ENCODE measurements at regions not wholly inside any gene's neighbourhood (a gene's known extent, or its start where the extent isn't known, plus 50 kb on each side); places are given as distances from the start of the nearest gene placed in this dataset.

GRCh38 chr12:11595080-11595479 is 54.4 kb upstream of the ETV6 start:
- no peak for TF ChIP-seq ELF4 (IDR thresholded peaks at IDR 0.05)
- no peak for TF ChIP-seq FOXM1 (IDR thresholded peaks at IDR 0.05; ENCODE audit: borderline replicate concordance)
- no peak for TF ChIP-seq NFRKB (IDR thresholded peaks at IDR 0.05)
- DNase-seq (ENCODE audit: extremely low spot score) = no peak
- ChIA-PET POLR2A (interaction anchor here (0.6 kb wide), 1 partner anchor 33 kb away, joined by 3 read pairs; no protein-coding TSS in a partner anchor), CTCF (no interaction called here)

- POLR2A ChIA-PET = no interaction called here
- CTCF ChIA-PET = no interaction called here
- TF ChIP-seq ZNF384 (IDR thresholded peaks at IDR 0.05) (no peak), PKNOX1 (IDR thresholded peaks at IDR 0.05) (no peak), TARDBP (IDR thresholded peaks at IDR 0.05) (no peak), FOXA1 (IDR thresholded peaks at IDR 0.05) (no peak), BHLHE40 (IDR thresholded peaks at IDR 0.05; ENCODE audit: borderline replicate concordance) (no peak), CTBP1 (IDR thresholded peaks at IDR 0.05; ENCODE audit: borderline replicate concordance) (no peak), NFRKB (IDR thresholded peaks at IDR 0.05) (no peak), L3MBTL2 (conservative IDR thresholded peaks at IDR 0.05) (no peak), SUZ12 (IDR thresholded peaks at IDR 0.05) (no peak), SP1 (IDR thresholded peaks at IDR 0.05) (no peak), ELF4 (IDR thresholded peaks at IDR 0.05) (no peak), FOXK2 (IDR thresholded peaks at IDR 0.05) (no peak), LEF1 (IDR thresholded peaks at IDR 0.05; ENCODE audit: borderline replicate concordance) (no peak), FOXM1 (IDR thresholded peaks at IDR 0.05; ENCODE audit: borderline replicate concordance) (no peak), HDGF (IDR thresholded peaks at IDR 0.05; ENCODE audit: borderline replicate concordance) (no peak), ARNT (IDR thresholded peaks at IDR 0.05) (no peak)
- DNase-seq (ENCODE audit: extremely low spot score) = no peak
These were observed 53.3 kb upstream of the ETV6 start for GRCh38 chr12:11596141-11596540.

- DNase-seq (ENCODE audit: extremely low spot score) = no peak
- ChIA-PET POLR2A (no interaction called here), CTCF (no interaction called here)
- TF ChIP-seq ARNT (IDR thresholded peaks at IDR 0.05) (no peak), L3MBTL2 (conservative IDR thresholded peaks at IDR 0.05) (no peak), NFRKB (IDR thresholded peaks at IDR 0.05) (no peak), FOXM1 (IDR thresholded peaks at IDR 0.05; ENCODE audit: borderline replicate concordance) (no peak), PKNOX1 (IDR thresholded peaks at IDR 0.05) (no peak), CTBP1 (IDR thresholded peaks at IDR 0.05; ENCODE audit: borderline replicate concordance) (no peak), HDGF (IDR thresholded peaks at IDR 0.05; ENCODE audit: borderline replicate concordance) (no peak), TARDBP (IDR thresholded peaks at IDR 0.05) (no peak), ZNF384 (IDR thresholded peaks at IDR 0.05) (no peak), SP1 (IDR thresholded peaks at IDR 0.05) (no peak), ELF4 (IDR thresholded peaks at IDR 0.05) (no peak), FOXK2 (IDR thresholded peaks at IDR 0.05) (no peak), SUZ12 (IDR thresholded peaks at IDR 0.05) (no peak), BHLHE40 (IDR thresholded peaks at IDR 0.05; ENCODE audit: borderline replicate concordance) (no peak), FOXA1 (IDR thresholded peaks at IDR 0.05) (no peak), LEF1 (IDR thresholded peaks at IDR 0.05; ENCODE audit: borderline replicate concordance) (no peak)
These were observed 50.6 kb upstream of the ETV6 start for GRCh38 chr12:11598900-11599299.
